IMR-90 (cell line): ENCODE measurements at regions not wholly inside any gene's neighbourhood (a gene's known extent, or its start where the extent isn't known, plus 50 kb on each side); places are given as distances from the start of the nearest gene placed in this dataset.

Experiments
- ATAC-seq: fragments of 200-7000 bp; cut with Tn5 transposase; 2 replicates; pipeline ENCODE4 v1.9.1; 2020; ENCODE audit warnings: low read depth, mild to moderate bottlenecking, moderate library complexity
- BruUV-seq: library from RNA; stranded (reverse); fragments of 400-500 nt; replicated peaks from 2 replicates; lab custom pipeline; 2021; lab: Mats Ljungman, UMichigan
- CTCF ChIA-PET: fragments of 300-600 bp; formaldehyde crosslinking; extraction: SDS; loops from one replicate; lab custom pipeline; 2021; ENCODE audit warnings: antibody characterized with exemption; lab: Yijun Ruan, JAX
- POLR2A ChIA-PET: fragments of 300-600 bp; sonication (Branson Sonifier 250); formaldehyde crosslinking; loops from one replicate; lab custom pipeline; 2022; ENCODE audit warnings: antibody characterized with exemption; ENCODE audit not compliant: unreplicated experiment; lab: Charles Lee
- DNase-seq: peaks from one replicate; pipeline ENCODE4 v3.0.0; 2013
- H2AFZ ChIP-seq: replicated peaks from 2 replicates; pipeline ENCODE3; 2013; ENCODE audit warnings: low read length, mild to moderate bottlenecking; ENCODE audit not compliant: poor library complexity
- H2AK5ac ChIP-seq: 2 replicates; pipeline ENCODE4 v1.6.1; 2013; ENCODE audit warnings: low read depth, low read length, inconsistent platforms
- H2AK9ac ChIP-seq: replicated peaks from 2 replicates; pipeline ENCODE3; 2013; ENCODE audit warnings: mild to moderate bottlenecking, low read depth, low read length, moderate library complexity; ENCODE audit not compliant: poor library complexity
- H2BK120ac ChIP-seq: 2 replicates; pipeline ENCODE4 v1.6.1; 2013; ENCODE audit warnings: low read depth, low read length, inconsistent platforms
- H2BK15ac ChIP-seq: 3 replicates; pipeline ENCODE4 v1.6.1; 2013; ENCODE audit warnings: low read depth, low read length, inconsistent platforms
- H2BK20ac ChIP-seq: 2 replicates; pipeline ENCODE4 v1.6.1; 2013; ENCODE audit warnings: low read depth, mild to moderate bottlenecking, inconsistent platforms, low read length, moderate library complexity
- H2BK5ac ChIP-seq: 2 replicates; pipeline ENCODE4 v1.6.1; 2013; ENCODE audit warnings: mild to moderate bottlenecking, low read depth, low read length, inconsistent platforms; ENCODE audit not compliant: poor library complexity, severe bottlenecking
- H3K14ac ChIP-seq: replicated peaks from 2 replicates; pipeline ENCODE4 v1.6.1; 2013; ENCODE audit warnings: low read depth, low read length, inconsistent platforms
- H3K18ac ChIP-seq: 2 replicates; pipeline ENCODE4 v1.6.1; 2013; ENCODE audit warnings: low read depth, low read length, control low read depth
- H3K23ac ChIP-seq: 2 replicates; pipeline ENCODE4 v1.6.1; 2013; ENCODE audit warnings: low read depth, low read length, inconsistent platforms
- H3K27ac ChIP-seq: 2 replicates; pipeline ENCODE4 v1.5.1; 2013; ENCODE audit warnings: mild to moderate bottlenecking, control low read depth, low read length; ENCODE audit not compliant: insufficient read depth
- H3K27me3 ChIP-seq: 2 replicates; pipeline ENCODE4 v1.6.1; 2013; ENCODE audit warnings: low read length; ENCODE audit not compliant: control insufficient read depth, insufficient read depth
- H3K36me3 ChIP-seq: 2 replicates; pipeline ENCODE4 v1.6.1; 2013; ENCODE audit warnings: low read length, mixed read lengths; ENCODE audit not compliant: control insufficient read depth, insufficient read depth
- H3K4ac ChIP-seq: 2 replicates; pipeline ENCODE4 v1.6.1; 2013; ENCODE audit warnings: low read depth, low read length, inconsistent platforms
- H3K4me1 ChIP-seq: 2 replicates; pipeline ENCODE4 v1.6.1; 2013; ENCODE audit warnings: low read length, mixed read lengths; ENCODE audit not compliant: control insufficient read depth, insufficient read depth
- H3K4me2 ChIP-seq: 2 replicates; pipeline ENCODE4 v1.6.1; 2013; ENCODE audit warnings: low read depth, mild to moderate bottlenecking, control low read depth, low read length, moderate library complexity
- H3K4me3 ChIP-seq: 2 replicates; pipeline ENCODE4 v1.5.1; 2013; ENCODE audit warnings: low read depth, mild to moderate bottlenecking, control low read depth, low read length, moderate library complexity; ENCODE audit not compliant: insufficient read depth
- H3K56ac ChIP-seq: 2 replicates; pipeline ENCODE4 v1.6.1; 2013; ENCODE audit warnings: low read length, inconsistent platforms; ENCODE audit not compliant: insufficient read depth; ENCODE audit errors: extremely low read depth
- H3K79me1 ChIP-seq, 2 experiments: 2 replicates each; pipeline ENCODE4 v1.6.1; 2013; ENCODE audit warnings: low read length in 2 of 2, inconsistent platforms in 1 of 2, low read depth in 1 of 2
- H3K9ac ChIP-seq: 2 replicates; pipeline ENCODE4 v1.6.1; 2013; ENCODE audit warnings: low read depth, low read length, control low read depth
- H3K9me1 ChIP-seq: 2 replicates; pipeline ENCODE4 v1.6.1; 2013; ENCODE audit warnings: low read length, inconsistent platforms; ENCODE audit not compliant: insufficient read depth
- H3K9me3 ChIP-seq: 2 replicates; pipeline ENCODE4 v1.6.1; 2013; ENCODE audit warnings: low read length; ENCODE audit not compliant: control insufficient read depth, insufficient read depth
- H4K20me1 ChIP-seq: 2 replicates; pipeline ENCODE4 v1.6.1; 2013; ENCODE audit warnings: low read length, inconsistent platforms; ENCODE audit not compliant: insufficient read depth
- H4K5ac ChIP-seq: 2 replicates; pipeline ENCODE4 v1.6.1; 2013; ENCODE audit warnings: mild to moderate bottlenecking, low read depth, low read length, control low read depth
- H4K8ac ChIP-seq, 2 experiments: 2 replicates each; pipeline ENCODE4 v1.6.1; 2013; ENCODE audit warnings: low read depth in 2 of 2, low read length in 2 of 2, control low read depth in 1 of 2, inconsistent platforms in 1 of 2
- H4K91ac ChIP-seq: 2 replicates; pipeline ENCODE4 v1.6.1; 2013; ENCODE audit warnings: low read depth, low read length, inconsistent platforms; ENCODE audit not compliant: insufficient read depth
- MAZ ChIP-seq: IDR thresholded peaks from 2 replicates; pipeline ENCODE4 v1.6.1; 2012; ENCODE audit warnings: low read depth, mild to moderate bottlenecking, low read length, improper control_type of control experiment, moderate library complexity, borderline replicate concordance
- NFE2L2 ChIP-seq: fragments of 150-350 bp; IDR thresholded peaks from 2 replicates; pipeline ENCODE4 v1.6.1; 2016; ENCODE audit warnings: low read depth, mild to moderate bottlenecking, low read length
- RFX5 ChIP-seq: IDR thresholded peaks from 2 replicates; pipeline ENCODE4 v1.8.0; 2012; ENCODE audit warnings: low read depth, mild to moderate bottlenecking, low read length, moderate library complexity
- WGBS, 2 experiments: methylation state at CpG; one replicate each; pipeline versions ENCODE4 v1.1.5 to v1.1.7; 2013; ENCODE audit warnings: missing lambda C conversion rate in 2 of 2; ENCODE audit not compliant: insufficient read length in 1 of 2; ENCODE audit errors: extremely low coverage in 2 of 2; 5-methylcytosine and 5-hydroxymethylcytosine counted together
- dilution Hi-C: fragments of 300-500 bp; cut with HindIII; formaldehyde crosslinking; loops from one replicate; pipeline ENCODE4 v1.14.3; 2018; ENCODE audit warnings: low sequenced_read_pairs; ENCODE audit not compliant: unreplicated experiment
- in situ Hi-C: fragments of 300-500 bp; cut with MboI; formaldehyde crosslinking; loops from 3 replicates; pipeline ENCODE4 v1.14.3; 2019; ENCODE audit warnings: low sequenced_read_pairs, inconsistent platforms, mixed read lengths
- intact Hi-C: fragments of 100-400 bp; cut with micrococcal nuclease; formaldehyde crosslinking; loops from 2 replicates; pipeline ENCODE4 v1.10.0; 2022

- no TSS peak for BruUV-seq
- H4K20me1 ChIP-seq: no peaks in the 10 kb centered on the region
- H3K9me3 ChIP-seq: no peaks in the 10 kb centered on the region
- no peak overlapping the region for H3K4me2 ChIP-seq
- peak overlapping the region; percentile 57; the same call in 1 of the 2 replicates for H3K18ac ChIP-seq
- H2BK20ac ChIP-seq: no peak overlapping the region
- CTCF ChIA-PET: no interaction called here
- dilution Hi-C loops: no loop called here
- H2AK9ac ChIP-seq: no peak overlapping the region
- TF ChIP-seq MAZ (no peak), RFX5 (no peak), NFE2L2 (no peak)
- no peak overlapping the region for H3K9ac ChIP-seq
- no peaks in the 10 kb centered on the region for H3K27me3 ChIP-seq
- no peak overlapping the region for H3K14ac ChIP-seq
- no peaks in the 10 kb centered on the region for H3K9me1 ChIP-seq
- no peak overlapping the region; a peak in 1 of 4 replicates for H4K8ac ChIP-seq
- no peak overlapping the region for H4K91ac ChIP-seq
- intact Hi-C loops: no loop called here
- H3K4me3 ChIP-seq: no peak overlapping the region
- no peak overlapping the region for H3K4ac ChIP-seq
- no peaks in the 10 kb centered on the region for H3K4me1 ChIP-seq
- H2BK5ac ChIP-seq: peak overlapping the region; percentile 94
- in situ Hi-C loops: no loop called here
- no CpG with 5 or more reads among the region's 3 CpGs for WGBS, 2 experiments
- no peak overlapping the region; the same call in 1 of the 2 replicates for H4K5ac ChIP-seq
- POLR2A ChIA-PET: no interaction called here
- no peak overlapping the region for H2BK15ac ChIP-seq
- no peak overlapping the region; the same call in 1 of the 2 replicates for H2BK120ac ChIP-seq
- no peaks in the 10 kb centered on the region for H3K79me1 ChIP-seq
- H3K36me3 ChIP-seq: no peaks in the 10 kb centered on the region
- no peak overlapping the region for H2AFZ ChIP-seq
- ATAC-seq (peak; percentile 68), DNase-seq (peak; percentile 50)
- no peak overlapping the region for H3K56ac ChIP-seq
- no peak overlapping the region for H3K23ac ChIP-seq
- no peak overlapping the region; the same call in 1 of the 2 replicates for H3K27ac ChIP-seq
- no peak overlapping the region for H2AK5ac ChIP-seq
Observed at GRCh38 chr13:87057807-87058520, 613.2 kb upstream of the SLITRK5 start.
